Lower leg skin (tissue), 3 donors: ENCODE measurements at regions not wholly inside any gene's neighbourhood (a gene's known extent, or its start where the extent isn't known, plus 50 kb on each side); places are given as distances from the start of the nearest gene placed in this dataset.
"Not testable (repeated sequence)": the region's sequence is repeated elsewhere in the genome, so short reads cannot be mapped to it uniquely, and the experiment has no call there.

ENCODE experiments used
- DNase-seq, 2 donors: peaks; one replicate each; pipeline ENCODE4 v3.0.0-alpha.2; 2019; ENCODE audit warnings: low spot score in 2 of 2
- H3K4me3 ChIP-seq: fragments of 200-600 bp; sonication (generic); 2 replicates; pipeline ENCODE4 v1.5.1; 2017; ENCODE audit warnings: mild to moderate bottlenecking, low read depth; ENCODE audit not compliant: poor library complexity, severe bottlenecking
- WGBS, 2 donors: methylation state at CpG; one replicate each; pipeline ENCODE4 v1.1.5; 2018; 5-methylcytosine and 5-hydroxymethylcytosine counted together
- intact Hi-C: fragments of 100-400 bp; cut with DNase I; formaldehyde crosslinking; loops from one replicate; pipeline ENCODE4 v1.15.0; 2023; ENCODE audit warnings: low total_unique reads

GRCh38 chr9:66738418-66738817 is 162.1 kb upstream of the ZNF658 start:
- intact Hi-C loops, DNase-seq, H3K4me3 ChIP-seq: not testable (repeated sequence)
- 35 to 63% methylated on average over 1 of the region's 1 CpG for WGBS, 2 donors

DNA sequence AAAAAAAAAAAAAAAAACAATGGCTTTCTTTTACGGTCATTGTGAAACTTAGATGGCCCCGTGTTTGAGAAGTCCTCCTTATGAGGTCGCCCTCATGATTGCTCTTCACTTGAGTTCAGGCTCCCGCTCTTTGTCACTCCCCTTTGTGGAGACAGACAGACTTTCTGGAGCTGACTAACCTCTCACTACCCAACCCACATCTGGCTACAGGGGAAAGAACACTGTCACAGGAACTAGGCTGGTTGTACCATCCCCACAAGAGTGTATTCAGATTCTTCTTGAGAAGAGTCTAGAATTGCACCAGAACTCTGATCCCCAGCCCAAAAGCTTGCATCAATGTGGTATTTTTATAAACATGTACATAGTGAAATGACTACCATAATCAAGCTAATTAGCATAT is 160.4 kb upstream of the ZNF658 start:
- 95% methylated on average over 4 of the region's 4 CpGs; no CpG with 5 or more reads in 1 of the 2 donors for WGBS, 2 donors
- H3K4me3 ChIP-seq, intact Hi-C loops, DNase-seq: not testable (repeated sequence)

DNA sequence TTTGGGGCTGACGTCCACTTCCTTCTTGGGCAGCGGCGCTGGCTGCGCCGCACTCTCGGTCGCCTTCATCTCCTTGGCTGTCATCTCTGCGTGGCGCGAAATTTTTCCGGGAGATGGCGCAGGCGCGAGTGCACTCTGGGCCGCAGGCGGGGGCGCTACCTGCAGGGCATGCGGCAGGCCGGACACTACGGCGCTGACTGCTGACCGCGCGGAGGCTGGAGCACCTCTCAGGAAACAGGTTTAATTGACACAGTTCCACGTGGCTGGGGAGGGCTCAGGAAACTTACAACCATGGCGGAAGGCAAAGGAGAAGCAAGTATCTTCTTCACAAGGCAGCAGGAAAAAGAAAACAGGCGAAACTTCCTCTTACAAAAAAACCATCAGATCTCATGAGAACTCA is 154.7 kb upstream of the ZNF658 start:
- DNase-seq, H3K4me3 ChIP-seq, intact Hi-C loops: not testable (repeated sequence)
- WGBS, 2 donors = no CpG with 5 or more reads among the region's 27 CpGs

DNA sequence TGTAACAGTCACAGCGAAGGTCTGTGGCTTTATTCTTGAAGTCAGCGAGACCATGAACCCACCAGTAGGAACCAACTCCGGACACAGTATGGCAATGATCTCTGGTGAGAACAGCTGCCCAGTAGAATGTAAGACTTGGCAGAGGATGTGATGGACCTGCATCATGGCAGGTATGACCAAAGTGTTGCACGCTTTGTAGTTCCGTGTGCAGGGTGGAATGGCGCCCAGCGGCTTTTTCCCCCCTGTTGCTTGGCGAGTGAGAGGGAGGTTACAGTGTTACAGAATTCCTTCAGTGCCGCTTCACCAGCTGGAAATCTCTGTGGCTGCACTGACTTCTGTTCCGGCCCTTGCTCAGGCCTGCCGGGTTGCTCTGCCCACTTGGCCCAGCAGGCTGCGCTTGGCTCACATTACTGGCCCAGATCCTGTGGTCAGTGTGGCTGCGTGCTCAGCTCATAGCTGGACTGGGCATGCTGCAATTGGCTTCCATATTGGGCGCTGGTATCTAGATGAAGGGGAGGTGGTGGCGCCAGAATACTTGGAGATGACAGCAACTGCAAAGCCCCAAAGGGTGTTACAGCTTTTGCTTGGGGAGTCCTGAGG is 148.1 kb upstream of the ZNF658 start:
- 91 to 95% methylated on average over 4 to 7 of the region's 15 CpGs for WGBS, 2 donors
- intact Hi-C loops, H3K4me3 ChIP-seq, DNase-seq: not testable (repeated sequence)

GRCh38 chr9:66759825-66760492 is 140.6 kb upstream of the ZNF658 start:
- intact Hi-C loops, H3K4me3 ChIP-seq, DNase-seq: not testable (repeated sequence)
- no CpG with 5 or more reads among the region's 7 CpGs for WGBS, 2 donors

GRCh38 chr9:66764799-66765493 is 135.6 kb upstream of the ZNF658 start:
- DNase-seq, intact Hi-C loops: not testable (repeated sequence)
- WGBS, 2 donors = no CpG with 5 or more reads among the region's 3 CpGs

DNA sequence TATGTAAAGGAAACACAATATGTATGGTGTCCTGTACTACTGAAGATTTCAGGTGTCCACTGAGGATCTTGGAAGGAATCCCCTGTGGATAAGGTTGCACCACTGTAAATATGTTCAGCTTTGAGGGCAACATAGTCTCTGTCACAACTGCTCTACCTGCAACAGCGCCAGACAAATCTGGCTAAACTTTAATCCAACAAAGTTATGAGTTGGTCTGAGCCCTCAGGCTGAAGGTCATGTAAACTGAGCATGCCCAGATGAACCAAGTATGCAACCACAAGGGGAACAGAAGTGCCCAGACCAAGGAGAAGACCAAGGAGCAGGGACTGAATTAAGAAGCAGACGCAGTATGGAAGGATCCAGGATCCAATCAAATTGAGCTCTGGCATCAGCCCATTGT is 135.0 kb upstream of the ZNF658 start:
- DNase-seq, H3K4me3 ChIP-seq, intact Hi-C loops: not testable (repeated sequence)
- no CpG with 5 or more reads among the region's 2 CpGs for WGBS, 2 donors

More at GRCh38 chr9:66764799-66765493, 135.6 kb upstream of the ZNF658 start:
- H3K4me3 ChIP-seq = not testable (repeated sequence)

DNA sequence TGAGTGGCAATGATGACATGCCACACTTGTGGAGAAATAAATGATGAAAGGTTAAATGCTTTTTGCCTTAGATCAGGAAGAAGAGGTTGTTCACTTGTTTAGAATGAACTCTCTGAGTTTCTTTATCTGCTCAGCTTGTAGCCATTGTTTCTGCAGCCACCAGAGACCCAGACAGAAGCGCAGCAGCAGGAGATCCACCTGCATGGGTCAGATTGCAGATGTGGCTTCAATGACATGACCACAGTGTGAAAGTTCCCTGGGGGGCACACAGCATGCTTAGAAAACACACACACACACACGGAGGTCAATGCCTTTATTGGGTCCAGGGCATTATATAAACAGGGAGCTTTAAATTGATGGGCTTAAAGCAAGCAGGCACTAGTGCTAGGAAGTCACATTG is 129.0 kb upstream of the ZNF658 start:
- DNase-seq, intact Hi-C loops, H3K4me3 ChIP-seq: not testable (repeated sequence)
- no CpG with 5 or more reads among the region's 2 CpGs for WGBS, 2 donors

DNA sequence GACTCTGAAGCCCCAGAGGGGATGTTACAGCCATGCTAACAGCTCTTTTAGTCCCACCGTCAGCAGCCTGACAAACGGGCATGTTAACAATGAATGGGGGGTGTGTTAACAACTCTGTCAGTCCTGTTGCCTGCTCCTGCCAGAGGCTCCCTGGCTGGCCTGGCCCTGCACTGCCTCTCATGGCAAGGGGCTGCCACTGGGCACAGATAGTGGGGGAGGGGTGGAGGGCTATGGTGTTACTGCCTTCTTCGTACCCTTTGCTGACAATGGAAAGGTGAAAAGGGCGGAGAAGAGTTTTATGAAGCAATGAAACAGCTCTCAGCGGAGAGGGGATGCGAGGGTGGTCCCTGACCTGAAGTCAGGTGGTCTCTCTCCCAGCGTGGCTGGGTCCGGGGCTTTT is 125.9 kb upstream of the ZNF658 start:
- intact Hi-C loops, H3K4me3 ChIP-seq, DNase-seq: not testable (repeated sequence)
- WGBS, 2 donors = 72 to 93% methylated on average over 6 to 7 of the region's 8 CpGs

DNA sequence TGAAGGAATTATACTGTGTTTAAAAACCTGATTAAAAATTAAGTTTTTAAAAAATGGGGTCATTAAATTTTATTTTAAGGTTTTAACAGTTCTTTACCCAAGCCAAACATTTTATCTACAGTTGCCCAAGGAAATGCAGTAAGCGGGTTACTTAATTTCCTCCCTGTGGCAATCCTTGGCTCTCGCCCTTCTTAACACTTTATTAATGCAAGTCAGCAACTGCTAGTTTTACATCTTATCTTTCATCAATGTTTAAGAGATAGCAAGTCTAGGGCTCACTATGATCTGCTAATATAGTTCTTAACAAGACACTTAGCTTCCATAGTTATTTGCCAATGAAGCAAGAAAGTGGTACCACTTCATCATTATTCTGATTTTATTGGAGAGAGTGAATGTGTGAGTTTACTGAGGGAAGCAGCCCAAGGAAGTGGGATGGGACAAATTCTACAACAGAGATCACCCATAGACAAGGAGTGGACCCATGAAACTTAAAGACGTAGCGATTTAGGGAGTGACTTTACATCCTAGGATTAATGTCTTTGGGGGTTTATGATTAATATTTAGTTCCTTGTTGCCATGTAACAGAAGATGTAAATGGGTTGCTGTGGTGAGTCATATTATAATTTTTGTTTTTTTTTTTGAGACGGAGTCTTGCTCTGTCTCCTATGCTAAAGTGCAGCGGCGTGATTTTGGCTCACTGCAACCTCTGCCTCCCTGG is 120.4 kb upstream of the ZNF658 start:
- intact Hi-C loops, H3K4me3 ChIP-seq, DNase-seq: not testable (repeated sequence)
- WGBS, 2 donors = no CpG with 5 or more reads among the region's 7 CpGs

- WGBS, 2 donors = 0% methylated on average over 1 of the region's 1 CpG
- H3K4me3 ChIP-seq, intact Hi-C loops, DNase-seq: not testable (repeated sequence)
Measured at GRCh38 chr9:66781240-66781639, 119.3 kb upstream of the ZNF658 start.

GRCh38 chr9:66782010-66782409 is 118.5 kb upstream of the ZNF658 start:
- H3K4me3 ChIP-seq, intact Hi-C loops, DNase-seq: not testable (repeated sequence)
- WGBS, 2 donors = 61 to 65% methylated on average over 4 to 6 of the region's 6 CpGs

DNA sequence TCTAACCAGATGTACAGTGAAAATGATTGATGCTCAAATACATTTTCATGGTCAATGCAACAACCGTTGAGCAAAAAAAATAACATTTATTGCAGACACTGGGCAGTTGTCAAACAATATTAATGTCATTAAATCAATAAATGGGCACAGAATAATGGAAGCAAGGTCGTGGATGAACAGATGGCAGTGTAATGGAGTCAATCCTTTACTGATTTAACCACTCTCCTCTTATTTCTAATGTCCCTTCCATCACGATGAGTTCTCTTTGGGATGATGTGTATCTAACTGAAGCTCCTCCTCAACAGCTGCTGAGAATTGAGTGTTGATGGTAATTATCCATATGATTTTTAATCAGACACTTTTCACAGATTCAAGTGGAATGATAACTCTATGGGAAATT is 114.9 kb upstream of the ZNF658 start:
- H3K4me3 ChIP-seq, DNase-seq, intact Hi-C loops: not testable (repeated sequence)
- WGBS, 2 donors = 80% methylated on average over 3 of the region's 3 CpGs

GRCh38 chr9:66791092-66791750 is 109.3 kb upstream of the ZNF658 start:
- DNase-seq, H3K4me3 ChIP-seq, intact Hi-C loops: not testable (repeated sequence)
- 67 to 71% methylated on average over 1 of the region's 5 CpGs for WGBS, 2 donors
